ENCODE measurements at regions not wholly inside any gene's neighbourhood (a gene's known extent, or its start where the extent isn't known, plus 50 kb on each side); places are given as distances from the start of the nearest gene placed in this dataset.

DNA sequence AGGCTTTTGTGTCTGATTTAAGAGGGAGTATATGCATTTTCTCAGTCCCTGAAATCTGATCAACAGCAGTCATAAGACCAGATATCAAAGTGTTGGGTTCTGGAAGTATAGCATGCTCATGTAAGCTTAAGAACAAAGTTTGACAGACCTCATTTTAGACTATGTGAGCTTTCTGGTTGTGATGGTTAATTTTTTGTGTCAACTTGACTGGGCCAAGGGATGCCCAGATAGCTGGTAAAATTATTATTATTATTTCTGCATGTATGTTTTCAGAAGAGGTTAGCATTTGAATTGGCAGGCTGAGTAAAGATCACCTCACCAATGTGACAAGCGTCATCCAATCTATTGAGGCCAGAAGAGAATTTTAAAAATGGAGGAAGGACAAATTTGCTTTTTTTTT is 63.5 kb upstream of the FRMD4A start:
- TF ChIP-seq, protein P1, sequence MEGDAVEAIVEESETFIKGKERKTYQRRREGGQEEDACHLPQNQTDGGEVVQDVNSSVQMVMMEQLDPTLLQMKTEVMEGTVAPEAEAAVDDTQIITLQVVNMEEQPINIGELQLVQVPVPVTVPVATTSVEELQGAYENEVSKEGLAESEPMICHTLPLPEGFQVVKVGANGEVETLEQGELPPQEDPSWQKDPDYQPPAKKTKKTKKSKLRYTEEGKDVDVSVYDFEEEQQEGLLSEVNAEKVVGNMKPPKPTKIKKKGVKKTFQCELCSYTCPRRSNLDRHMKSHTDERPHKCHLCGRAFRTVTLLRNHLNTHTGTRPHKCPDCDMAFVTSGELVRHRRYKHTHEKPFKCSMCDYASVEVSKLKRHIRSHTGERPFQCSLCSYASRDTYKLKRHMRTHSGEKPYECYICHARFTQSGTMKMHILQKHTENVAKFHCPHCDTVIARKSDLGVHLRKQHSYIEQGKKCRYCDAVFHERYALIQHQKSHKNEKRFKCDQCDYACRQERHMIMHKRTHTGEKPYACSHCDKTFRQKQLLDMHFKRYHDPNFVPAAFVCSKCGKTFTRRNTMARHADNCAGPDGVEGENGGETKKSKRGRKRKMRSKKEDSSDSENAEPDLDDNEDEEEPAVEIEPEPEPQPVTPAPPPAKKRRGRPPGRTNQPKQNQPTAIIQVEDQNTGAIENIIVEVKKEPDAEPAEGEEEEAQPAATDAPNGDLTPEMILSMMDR (conservative IDR thresholded peaks at IDR 0.05; ENCODE audit: low read depth, low read length) = no peak
- no peak for TF ChIP-seq SMC3 (IDR thresholded peaks at IDR 0.05; ENCODE audit: low read depth, low read length)
- no peak for TF ChIP-seq RAD21 (IDR thresholded peaks at IDR 0.05; ENCODE audit: low read length)
- TF ChIP-seq RCOR1 (IDR thresholded peaks at IDR 0.05; ENCODE audit: insufficient replicate concordance, low read length) = no peak
- TF ChIP-seq POLR2A (IDR thresholded peaks at IDR 0.05; ENCODE audit: low read depth, low read length) = no peak
- TF ChIP-seq, protein P2, sequence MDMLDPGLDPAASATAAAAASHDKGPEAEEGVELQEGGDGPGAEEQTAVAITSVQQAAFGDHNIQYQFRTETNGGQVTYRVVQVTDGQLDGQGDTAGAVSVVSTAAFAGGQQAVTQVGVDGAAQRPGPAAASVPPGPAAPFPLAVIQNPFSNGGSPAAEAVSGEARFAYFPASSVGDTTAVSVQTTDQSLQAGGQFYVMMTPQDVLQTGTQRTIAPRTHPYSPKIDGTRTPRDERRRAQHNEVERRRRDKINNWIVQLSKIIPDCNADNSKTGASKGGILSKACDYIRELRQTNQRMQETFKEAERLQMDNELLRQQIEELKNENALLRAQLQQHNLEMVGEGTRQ (IDR thresholded peaks at IDR 0.05; ENCODE audit: low read depth, low read length) = no peak
- no peak for TF ChIP-seq MXI1 (IDR thresholded peaks at IDR 0.05; ENCODE audit: borderline replicate concordance, low read depth, low read length)
- TF ChIP-seq FOS (IDR thresholded peaks at IDR 0.05; ENCODE audit: low read depth, low read length) = no peak
- TF ChIP-seq BHLHE40 (IDR thresholded peaks at IDR 0.05; ENCODE audit: low read depth, low read length) = no peak

Data from IMR-90 (cell line).